Caco-2 (cell line): ENCODE measurements at regions not wholly inside any gene's neighbourhood (a gene's known extent, or its start where the extent isn't known, plus 50 kb on each side); places are given as distances from the start of the nearest gene placed in this dataset.

Experiments used
- BruUV-seq: library from RNA; stranded (reverse); fragments of 400-500 nt; replicated peaks from 2 replicates; lab custom pipeline; 2021; lab: Mats Ljungman, UMichigan
- CTCF ChIA-PET: fragments of 300-600 bp; sonication (Branson Sonifier 250); formaldehyde crosslinking; loops from one replicate; lab custom pipeline; 2022; ENCODE audit warnings: antibody characterized with exemption; lab: Charles Lee
- POLR2A ChIA-PET: fragments of 300-600 bp; sonication (Branson Sonifier 250); formaldehyde crosslinking; loops from one replicate; lab custom pipeline; 2022; ENCODE audit warnings: antibody characterized with exemption; lab: Charles Lee
- DNase-seq, 2 experiments: peaks; one replicate each; pipeline versions ENCODE4 v3.0.0 to v3.0.0-alpha.2; 2020 to 2022
- H3K27me3 ChIP-seq: replicated peaks from 2 replicates; pipeline ENCODE4 v1.6.0; 2011; ENCODE audit warnings: low read length; ENCODE audit not compliant: control insufficient read depth, insufficient read depth
- H3K36me3 ChIP-seq: 2 replicates; pipeline ENCODE4 v1.5.1; 2011; ENCODE audit warnings: low read length; ENCODE audit not compliant: control insufficient read depth, insufficient read depth
- H3K4me1 ChIP-seq: fragments of 250-450 bp; sonication (Bioruptor Pico); 2 replicates; pipeline ENCODE4 v1.5.1; 2020; ENCODE audit warnings: mild to moderate bottlenecking
- H3K4me3 ChIP-seq: 2 replicates; pipeline ENCODE4 v1.5.1; 2011; ENCODE audit warnings: low read depth, mild to moderate bottlenecking, control low read depth, low read length
- H3K9me3 ChIP-seq: fragments of 250-450 bp; sonication (Bioruptor Pico); 2 replicates; pipeline ENCODE4 v1.5.1; 2020; ENCODE audit warnings: mild to moderate bottlenecking, moderate library complexity
- H3K27ac Mint-ChIP-seq: one replicate; pipeline ENCODE4 v1.8.0; 2022; ENCODE audit warnings: mixed read lengths; ENCODE audit not compliant: unreplicated experiment
- H3K27me3 Mint-ChIP-seq: one replicate; pipeline ENCODE4 v1.8.0; 2022; ENCODE audit warnings: mixed read lengths; ENCODE audit not compliant: insufficient read depth, unreplicated experiment
- H3K36me3 Mint-ChIP-seq: one replicate; pipeline ENCODE4 v1.8.0; 2022; ENCODE audit warnings: mild to moderate bottlenecking, mixed read lengths; ENCODE audit not compliant: insufficient read depth, unreplicated experiment
- H3K4me1 Mint-ChIP-seq: one replicate; pipeline ENCODE4 v1.8.0; 2022; ENCODE audit warnings: low read depth, mixed read lengths; ENCODE audit not compliant: unreplicated experiment
- H3K4me3 Mint-ChIP-seq: one replicate; pipeline ENCODE4 v1.8.0; 2022; ENCODE audit warnings: mild to moderate bottlenecking, moderate library complexity, mixed read lengths; ENCODE audit not compliant: unreplicated experiment
- H3K9me3 Mint-ChIP-seq: one replicate; pipeline ENCODE4 v1.8.0; 2022; ENCODE audit warnings: mixed read lengths; ENCODE audit not compliant: unreplicated experiment
- intact Hi-C: fragments of 100-400 bp; cut with micrococcal nuclease; formaldehyde crosslinking; loops from one replicate; pipeline ENCODE4 v1.10.0; 2022; ENCODE audit not compliant: unreplicated experiment
- TF ChIP-seq, protein P1 (sequence below), 2 experiments: fragments of 200-600 bp in 1 of 2; IDR thresholded peaks; 1 replicate in 1 of 2; 2 replicates in 1 of 2; pipeline versions ENCODE4 v1.5.1 to v1.8.0; 2011 to 2022; ENCODE audit warnings: antibody characterized with exemption in 1 of 2, control low read depth in 1 of 2, inconsistent platforms in 1 of 2, low read depth in 1 of 2, low read length in 1 of 2, mild to moderate bottlenecking in 1 of 2, moderate library complexity in 1 of 2; ENCODE audit not compliant: insufficient read depth in 1 of 2, severe bottlenecking in 1 of 2, unreplicated experiment in 1 of 2

DNA sequence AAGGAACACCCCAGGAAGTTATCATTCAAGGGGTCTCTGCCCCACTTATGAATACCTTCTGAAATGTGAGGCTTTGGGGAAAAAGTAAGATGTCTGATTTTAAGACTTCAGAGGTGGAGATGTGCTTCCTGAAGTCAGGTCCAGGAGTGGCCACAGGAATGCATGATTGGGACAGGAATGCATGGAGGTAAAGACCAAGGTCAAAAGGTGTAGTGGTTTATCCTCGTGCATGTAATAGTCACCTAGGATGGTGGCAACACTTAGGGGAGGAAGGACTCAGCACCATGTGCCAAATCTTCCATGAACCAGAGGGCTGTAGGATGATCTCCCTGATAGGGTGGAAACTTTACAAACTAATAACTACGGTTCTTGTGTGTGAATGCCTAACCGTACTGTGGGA lies 217.3 kb downstream of the C12orf75 start:
- Histone ChIP-seq H3K27me3 (no peaks in the 10 kb centered on the region), H3K4me1 (no peaks in the 10 kb centered on the region), H3K9me3 (no peaks in the 10 kb centered on the region), H3K36me3 (no peaks in the 10 kb centered on the region), H3K4me3 (no peak overlapping the region)
- POLR2A ChIA-PET, result no interaction called here
- H3K4me3 Mint-ChIP-seq, result no peak overlapping the region
- no peaks in the 10 kb centered on the region for H3K27me3 Mint-ChIP-seq
- no peaks in the 10 kb centered on the region for H3K36me3 Mint-ChIP-seq
- intact Hi-C loops, result no loop called here
- H3K27ac Mint-ChIP-seq, result no peak overlapping the region
- DNase-seq, result no peak
- TF ChIP-seq, protein P1, sequence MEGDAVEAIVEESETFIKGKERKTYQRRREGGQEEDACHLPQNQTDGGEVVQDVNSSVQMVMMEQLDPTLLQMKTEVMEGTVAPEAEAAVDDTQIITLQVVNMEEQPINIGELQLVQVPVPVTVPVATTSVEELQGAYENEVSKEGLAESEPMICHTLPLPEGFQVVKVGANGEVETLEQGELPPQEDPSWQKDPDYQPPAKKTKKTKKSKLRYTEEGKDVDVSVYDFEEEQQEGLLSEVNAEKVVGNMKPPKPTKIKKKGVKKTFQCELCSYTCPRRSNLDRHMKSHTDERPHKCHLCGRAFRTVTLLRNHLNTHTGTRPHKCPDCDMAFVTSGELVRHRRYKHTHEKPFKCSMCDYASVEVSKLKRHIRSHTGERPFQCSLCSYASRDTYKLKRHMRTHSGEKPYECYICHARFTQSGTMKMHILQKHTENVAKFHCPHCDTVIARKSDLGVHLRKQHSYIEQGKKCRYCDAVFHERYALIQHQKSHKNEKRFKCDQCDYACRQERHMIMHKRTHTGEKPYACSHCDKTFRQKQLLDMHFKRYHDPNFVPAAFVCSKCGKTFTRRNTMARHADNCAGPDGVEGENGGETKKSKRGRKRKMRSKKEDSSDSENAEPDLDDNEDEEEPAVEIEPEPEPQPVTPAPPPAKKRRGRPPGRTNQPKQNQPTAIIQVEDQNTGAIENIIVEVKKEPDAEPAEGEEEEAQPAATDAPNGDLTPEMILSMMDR (IDR thresholded peaks at IDR 0.05; ENCODE audit: insufficient read depth in 1 of 2, low read depth in 1 of 2, low read length in 1 of 2, severe bottlenecking in 1 of 2, unreplicated experiment in 1 of 2), result no peak
- no peaks in the 10 kb centered on the region for H3K4me1 Mint-ChIP-seq
- no TSS peak for BruUV-seq
- CTCF ChIA-PET, result no interaction called here
- H3K9me3 Mint-ChIP-seq, result no peaks in the 10 kb centered on the region

DNA sequence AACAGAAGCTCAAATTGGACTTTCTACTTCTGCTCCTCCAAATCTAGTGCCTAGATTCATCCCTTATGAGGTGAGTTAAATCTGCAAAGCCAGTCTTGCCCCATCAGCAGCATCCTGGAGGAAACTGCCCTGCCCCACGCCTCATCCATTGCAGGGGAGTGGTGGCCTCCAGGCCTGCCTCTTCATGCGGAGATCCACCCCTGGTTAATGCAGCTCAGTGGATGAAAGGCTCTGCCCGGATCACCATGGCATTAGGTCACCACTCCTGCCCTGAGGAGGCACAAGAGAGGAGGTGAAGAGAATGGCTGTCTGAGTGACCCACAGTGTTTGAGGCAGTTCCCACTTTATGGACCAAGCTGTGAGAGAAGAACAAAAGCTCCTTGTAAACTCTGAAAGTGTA lies 218.1 kb downstream of the C12orf75 start:
- no peaks in the 10 kb centered on the region for H3K27me3 ChIP-seq
- H3K9me3 ChIP-seq, result no peaks in the 10 kb centered on the region
- H3K36me3 Mint-ChIP-seq, result no peaks in the 10 kb centered on the region
- no peak overlapping the region for H3K4me3 ChIP-seq
- intact Hi-C loops, result no loop called here
- no peak overlapping the region for H3K4me3 Mint-ChIP-seq
- TF ChIP-seq, protein P1 (IDR thresholded peaks at IDR 0.05; ENCODE audit: insufficient read depth in 1 of 2, low read depth in 1 of 2, low read length in 1 of 2, severe bottlenecking in 1 of 2, unreplicated experiment in 1 of 2), result no peak
- ChIA-PET CTCF (no interaction called here), POLR2A (no interaction called here)
- H3K4me1 ChIP-seq, result no peaks in the 10 kb centered on the region
- no peaks in the 10 kb centered on the region for H3K9me3 Mint-ChIP-seq
- no peaks in the 10 kb centered on the region for H3K4me1 Mint-ChIP-seq
- H3K36me3 ChIP-seq, result no peaks in the 10 kb centered on the region
- no peaks in the 10 kb centered on the region for H3K27me3 Mint-ChIP-seq
- DNase-seq, result no peak
- BruUV-seq, result no TSS peak
- H3K27ac Mint-ChIP-seq, result no peak overlapping the region

DNA sequence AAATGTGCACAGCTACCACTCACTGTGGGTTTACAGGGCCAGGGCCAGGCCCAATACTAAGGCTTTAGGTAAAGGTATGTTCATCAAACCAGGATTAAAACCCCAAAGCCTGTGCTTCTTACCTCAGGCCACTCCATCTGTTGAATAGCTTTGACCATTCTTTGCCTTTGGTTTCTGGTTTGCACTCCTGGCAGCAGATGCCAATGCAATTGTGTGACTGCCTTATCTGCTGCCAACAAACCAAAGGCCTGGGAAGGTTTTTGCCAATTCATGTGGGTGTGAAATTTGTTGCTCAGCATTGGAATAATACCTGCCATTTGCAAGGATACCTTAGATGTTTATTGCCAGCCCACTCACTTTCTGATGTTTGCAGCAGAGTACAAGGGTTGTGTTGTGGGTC lies 221.6 kb downstream of the C12orf75 start:
- Mint-ChIP-seq H3K27ac (no peak overlapping the region), H3K27me3 (no peaks in the 10 kb centered on the region), H3K36me3 (no peaks in the 10 kb centered on the region), H3K4me1 (peaks cover 6% of the 10 kb centered on the region), H3K4me3 (no peak overlapping the region), H3K9me3 (no peaks in the 10 kb centered on the region)
- intact Hi-C loops, result no loop called here
- ChIA-PET CTCF (no interaction called here), POLR2A (no interaction called here)
- Histone ChIP-seq H3K27me3 (no peaks in the 10 kb centered on the region), H3K4me3 (no peak overlapping the region), H3K9me3 (no peaks in the 10 kb centered on the region), H3K4me1 (no peaks in the 10 kb centered on the region), H3K36me3 (no peaks in the 10 kb centered on the region)
- DNase-seq, result no peak
- TF ChIP-seq, protein P1 (IDR thresholded peaks at IDR 0.05; ENCODE audit: insufficient read depth in 1 of 2, low read depth in 1 of 2, low read length in 1 of 2, severe bottlenecking in 1 of 2, unreplicated experiment in 1 of 2), result no peak
- BruUV-seq, result no TSS peak
